ENCODE measurements at regions not wholly inside any gene's neighbourhood (a gene's known extent, or its start where the extent isn't known, plus 50 kb on each side); places are given as distances from the start of the nearest gene placed in this dataset.

GRCh38 chr7:47147213-47147631 lies 434.7 kb downstream of the TNS3 start:
- no peak for DNase-seq (ENCODE audit: low read depth)

GRCh38 chr7:47145982-47146381 lies 435.9 kb downstream of the TNS3 start:
- DNase-seq (ENCODE audit: low read depth) = no peak

GRCh38 chr7:47145186-47145725 lies 436.7 kb downstream of the TNS3 start:
- DNase-seq (ENCODE audit: low read depth) = no peak

- DNase-seq (ENCODE audit: low read depth) = peak; percentile 27
Observed at GRCh38 chr7:47143339-47143738, 438.6 kb downstream of the TNS3 start.

GRCh38 chr7:47142867-47143175 lies 439.1 kb downstream of the TNS3 start:
- DNase-seq (ENCODE audit: low read depth) = no peak

GRCh38 chr7:47142169-47142866 lies 439.6 kb downstream of the TNS3 start:
- no peak for DNase-seq (ENCODE audit: low read depth)

- no peak for DNase-seq (ENCODE audit: low read depth)
Observed at GRCh38 chr7:47132471-47132870, 449.4 kb downstream of the TNS3 start.

GRCh38 chr7:47128700-47129099 lies 453.2 kb downstream of the TNS3 start:
- DNase-seq (ENCODE audit: low read depth) = no peak

GRCh38 chr7:47125529-47125928 lies 456.4 kb downstream of the TNS3 start:
- DNase-seq (ENCODE audit: low read depth) = no peak

- no peak for DNase-seq (ENCODE audit: low read depth)
Observed at GRCh38 chr7:47119261-47119865, 462.5 kb downstream of the TNS3 start.

- no peak for DNase-seq (ENCODE audit: low read depth)
Observed at GRCh38 chr7:47104206-47104549, 477.7 kb downstream of the TNS3 start.

GRCh38 chr7:47103498-47104205 lies 478.3 kb downstream of the TNS3 start:
- DNase-seq (ENCODE audit: low read depth) = no peak

GRCh38 chr7:47102331-47102841 lies 479.5 kb downstream of the TNS3 start:
- no peak for DNase-seq (ENCODE audit: low read depth)

- peak; percentile 53 for DNase-seq (ENCODE audit: low read depth)
Observed at GRCh38 chr7:47100817-47101435, 481.0 kb downstream of the TNS3 start.

GRCh38 chr7:47100148-47100816 lies 481.6 kb downstream of the TNS3 start:
- no peak for DNase-seq (ENCODE audit: low read depth)

- no peak for DNase-seq (ENCODE audit: low read depth)
Observed at GRCh38 chr7:47097431-47097830, 484.5 kb downstream of the TNS3 start.

- peak; percentile 14 for DNase-seq (ENCODE audit: low read depth)
Observed at GRCh38 chr7:47095946-47096345, 486.0 kb downstream of the TNS3 start.

- no peak for DNase-seq (ENCODE audit: low read depth)
Observed at GRCh38 chr7:47094462-47094861, 487.4 kb downstream of the TNS3 start.

GRCh38 chr7:47093320-47094234 lies 488.3 kb downstream of the TNS3 start:
- DNase-seq (ENCODE audit: low read depth) = no peak

GRCh38 chr7:47092336-47092735 lies 489.6 kb downstream of the TNS3 start:
- DNase-seq (ENCODE audit: low read depth) = no peak

GRCh38 chr7:47091141-47091540 lies 490.8 kb downstream of the TNS3 start:
- no peak for DNase-seq (ENCODE audit: low read depth)

Data from fibroblast of the conjunctiva (primary cell).